Right lobe of liver (tissue), 6 donors: ENCODE measurements at regions not wholly inside any gene's neighbourhood (a gene's known extent, or its start where the extent isn't known, plus 50 kb on each side); places are given as distances from the start of the nearest gene placed in this dataset.

Experiments used
- ATAC-seq, 4 donors: fragments of 200-7000 bp; cut with Tn5 transposase; one replicate each; pipeline ENCODE4 v1.9.1; 2020; ENCODE audit warnings: mild to moderate bottlenecking in 4 of 4, moderate library complexity in 4 of 4
- DNase-seq, 3 donors: peaks; one replicate each; pipeline ENCODE4 v3.0.0-alpha.2; 2020
- H3K27ac ChIP-seq, 3 donors: fragments of 200-600 bp; one replicate each; pipeline ENCODE4 v1.8.0; 2022
- H3K27me3 ChIP-seq, 2 donors: fragments of 200-600 bp; one replicate each; pipeline ENCODE4 v1.8.0; 2022
- H3K36me3 ChIP-seq, 4 donors: fragments of 200-600 bp; sonication (generic) in 1 of 4; one replicate each; pipeline versions ENCODE4 v1.5.1 to v1.8.0; 2017 to 2022; ENCODE audit warnings: control low read depth in 1 of 4
- H3K4me1 ChIP-seq, 4 donors: fragments of 200-600 bp; sonication (generic) in 1 of 4; one replicate each; pipeline versions ENCODE4 v1.5.1 to v1.8.0; 2017 to 2022; ENCODE audit warnings: control low read depth in 1 of 4
- H3K4me3 ChIP-seq, 3 donors: fragments of 200-600 bp; one replicate each; pipeline ENCODE4 v1.8.0; 2022
- H3K9me3 ChIP-seq, 4 donors: fragments of 200-600 bp; sonication (generic) in 1 of 4; one replicate each; pipeline versions ENCODE4 v1.5.1 to v1.8.0; 2017 to 2022; ENCODE audit warnings: control low read depth in 1 of 4
- POLR2A ChIP-seq: fragments of 450-650 bp; IDR thresholded peaks from one replicate; pipeline ENCODE4 v1.6.1; 2017; ENCODE audit warnings: antibody characterized with exemption, mild to moderate bottlenecking
- WGBS: methylation state at CpG from one replicate; pipeline ENCODE4 v1.1.6; 2018; ENCODE audit warnings: low coverage, low lambda C conversion rate; ENCODE audit not compliant: insufficient coverage; ENCODE audit errors: missing lambda C conversion rate; 5-methylcytosine and 5-hydroxymethylcytosine counted together
- intact Hi-C, 2 donors: fragments of 100-400 bp; cut with DNase I; formaldehyde crosslinking; loops; one replicate each; pipeline versions ENCODE4 v1.11.2 to v1.14.1; 2022
- TF ChIP-seq, protein P1 (sequence below), 4 donors: fragments of 200-600 bp in 3 of 4; fragments of 450-650 bp in 1 of 4; IDR thresholded peaks; one replicate each; pipeline versions ENCODE4 v1.5.1 to v1.8.0; 2016 to 2022; ENCODE audit warnings: antibody characterized with exemption in 4 of 4, mild to moderate bottlenecking in 2 of 4
- donor health status: DM: no; HTN: yes; CAD: no.
- donor health status: DM: no; HTN: no; CAD: no.
- donor health status: DM: no; HTN: no; CAD: no.
- donor health status: DM: no; HTN: yes; CAD: no.
- donor health status: DM: no; HTN: yes; CAD: no.

DNA sequence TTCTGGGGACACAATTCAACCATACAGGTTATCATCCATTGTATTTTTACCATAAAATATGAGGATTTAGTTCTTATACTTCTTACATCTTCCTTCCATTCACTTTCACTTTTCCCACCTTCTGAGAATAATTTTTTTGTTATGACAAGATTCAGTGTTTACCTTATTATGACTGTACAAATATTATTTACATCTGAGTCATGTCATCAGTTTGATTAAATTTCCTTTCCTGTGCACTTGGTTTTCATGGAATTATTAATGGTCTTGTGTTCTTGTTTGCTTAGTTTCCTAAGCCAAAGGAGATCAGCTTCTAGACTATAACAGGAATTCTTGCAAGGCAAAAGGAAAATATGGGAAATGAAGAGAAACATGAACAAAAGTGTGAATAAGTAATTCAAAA lies 366.5 kb downstream of the TMEM38B start:
- intact Hi-C loops = no loop called here
- Histone ChIP-seq H3K36me3 (no peaks in the 10 kb centered on the region), H3K9me3 (no peaks in the 10 kb centered on the region), H3K4me1 (no peaks in the 10 kb centered on the region), H3K27me3 (no peaks in the 10 kb centered on the region), H3K27ac (no peak overlapping the region), H3K4me3 (no peak overlapping the region)
- DNase-seq (no peak), ATAC-seq (no peak)
- TF ChIP-seq POLR2A = no peak
- TF ChIP-seq, protein P1, sequence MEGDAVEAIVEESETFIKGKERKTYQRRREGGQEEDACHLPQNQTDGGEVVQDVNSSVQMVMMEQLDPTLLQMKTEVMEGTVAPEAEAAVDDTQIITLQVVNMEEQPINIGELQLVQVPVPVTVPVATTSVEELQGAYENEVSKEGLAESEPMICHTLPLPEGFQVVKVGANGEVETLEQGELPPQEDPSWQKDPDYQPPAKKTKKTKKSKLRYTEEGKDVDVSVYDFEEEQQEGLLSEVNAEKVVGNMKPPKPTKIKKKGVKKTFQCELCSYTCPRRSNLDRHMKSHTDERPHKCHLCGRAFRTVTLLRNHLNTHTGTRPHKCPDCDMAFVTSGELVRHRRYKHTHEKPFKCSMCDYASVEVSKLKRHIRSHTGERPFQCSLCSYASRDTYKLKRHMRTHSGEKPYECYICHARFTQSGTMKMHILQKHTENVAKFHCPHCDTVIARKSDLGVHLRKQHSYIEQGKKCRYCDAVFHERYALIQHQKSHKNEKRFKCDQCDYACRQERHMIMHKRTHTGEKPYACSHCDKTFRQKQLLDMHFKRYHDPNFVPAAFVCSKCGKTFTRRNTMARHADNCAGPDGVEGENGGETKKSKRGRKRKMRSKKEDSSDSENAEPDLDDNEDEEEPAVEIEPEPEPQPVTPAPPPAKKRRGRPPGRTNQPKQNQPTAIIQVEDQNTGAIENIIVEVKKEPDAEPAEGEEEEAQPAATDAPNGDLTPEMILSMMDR (IDR thresholded peaks at IDR 0.05) = no peak

DNA sequence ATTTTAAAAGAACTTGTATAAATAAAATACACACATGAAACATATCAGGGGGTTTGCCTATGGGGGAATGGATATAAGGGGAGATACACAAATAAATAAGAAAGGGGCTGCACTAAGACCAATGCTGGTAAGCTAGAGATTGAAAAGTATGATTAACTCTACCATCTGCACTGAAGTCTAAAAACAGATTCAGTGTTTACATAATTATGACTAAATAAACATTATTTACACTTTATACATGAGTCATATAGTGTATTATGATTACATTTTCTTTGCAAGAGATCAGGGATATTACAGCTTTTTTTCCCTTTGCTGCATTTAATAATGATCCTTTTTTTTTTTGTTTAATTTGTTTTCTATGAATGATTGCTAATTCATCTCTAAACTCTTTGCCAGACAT lies 367.9 kb downstream of the TMEM38B start:
- H3K27me3 ChIP-seq = no peaks in the 10 kb centered on the region
- DNase-seq (no peak), ATAC-seq (no peak)
- no peaks in the 10 kb centered on the region for H3K9me3 ChIP-seq
- intact Hi-C loops = no loop called here
- TF ChIP-seq, protein P1 (IDR thresholded peaks at IDR 0.05) = no peak
- no peak for TF ChIP-seq POLR2A
- H3K4me1 ChIP-seq = no peaks in the 10 kb centered on the region
- no peak overlapping the region for H3K4me3 ChIP-seq
- no peaks in the 10 kb centered on the region for H3K36me3 ChIP-seq
- no peak overlapping the region for H3K27ac ChIP-seq

DNA sequence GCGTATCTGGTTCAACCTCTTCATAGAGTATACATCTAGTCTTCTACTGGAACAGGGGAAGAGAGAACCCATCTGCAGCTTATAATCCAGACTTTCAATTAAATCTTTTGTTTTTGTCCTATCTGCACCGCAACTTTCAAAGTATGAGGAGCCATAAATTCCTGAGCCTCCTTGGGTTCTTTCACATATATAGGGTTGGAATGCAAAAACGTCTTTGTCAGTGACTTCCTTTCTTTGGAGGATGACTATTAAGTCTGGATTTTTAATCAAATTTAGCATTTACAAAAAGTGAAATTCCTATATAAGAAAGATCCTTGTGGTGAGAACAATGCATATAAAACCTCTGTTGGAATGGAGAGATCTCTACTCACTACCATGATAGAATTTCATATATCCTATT lies 370.8 kb downstream of the TMEM38B start:
- no peaks in the 10 kb centered on the region for H3K4me1 ChIP-seq
- H3K36me3 ChIP-seq = no peaks in the 10 kb centered on the region
- no peaks in the 10 kb centered on the region for H3K9me3 ChIP-seq
- DNase-seq (no peak), ATAC-seq (no peak)
- 75% methylated on average over 3 of the region's 3 CpGs for WGBS
- H3K4me3 ChIP-seq = no peak overlapping the region
- intact Hi-C loops = no loop called here
- H3K27me3 ChIP-seq = no peaks in the 10 kb centered on the region
- TF ChIP-seq POLR2A = no peak
- TF ChIP-seq, protein P1 (IDR thresholded peaks at IDR 0.05) = no peak
- no peak overlapping the region for H3K27ac ChIP-seq

- no peak for DNase-seq
- H3K4me3 ChIP-seq = no peak overlapping the region
- no peak for ATAC-seq
- no peaks in the 10 kb centered on the region for H3K4me1 ChIP-seq
- H3K36me3 ChIP-seq = no peaks in the 10 kb centered on the region
- no peak overlapping the region for H3K27ac ChIP-seq
- no peaks in the 10 kb centered on the region for H3K9me3 ChIP-seq
- TF ChIP-seq POLR2A = no peak
- TF ChIP-seq, protein P1 (IDR thresholded peaks at IDR 0.05) = no peak
- H3K27me3 ChIP-seq = no peaks in the 10 kb centered on the region
- intact Hi-C loops = no loop called here
- WGBS = 70% methylated on average over 2 of the region's 2 CpGs
These were observed 371.4 kb downstream of the TMEM38B start for GRCh38 chr9:106065579-106066214.

- no peak overlapping the region for H3K4me3 ChIP-seq
- H3K27me3 ChIP-seq = no peaks in the 10 kb centered on the region
- intact Hi-C loops = no loop called here
- H3K27ac ChIP-seq = no peak overlapping the region
- no peak for DNase-seq
- TF ChIP-seq POLR2A = no peak
- TF ChIP-seq, protein P1 (IDR thresholded peaks at IDR 0.05) = no peak
- no peak for ATAC-seq
- no peaks in the 10 kb centered on the region for H3K36me3 ChIP-seq
- no peaks in the 10 kb centered on the region for H3K4me1 ChIP-seq
- WGBS = 82% methylated on average over 7 of the region's 8 CpGs
- no peaks in the 10 kb centered on the region for H3K9me3 ChIP-seq
These were observed 372.7 kb downstream of the TMEM38B start for GRCh38 chr9:106066940-106067524.
